Omental fat pad (tissue), 3 donors: ENCODE measurements at regions not wholly inside any gene's neighbourhood (a gene's known extent, or its start where the extent isn't known, plus 50 kb on each side); places are given as distances from the start of the nearest gene placed in this dataset. TPM values are rescaled to one million over a fixed set of nuclear protein-coding genes. Genes with fewer than 3 reads are reported as not detected.

ENCODE experiments used
- ATAC-seq: fragments of 150-250 bp; one replicate; pipeline ENCODE4 v1.9.1; 2016; ENCODE audit warnings: mild to moderate bottlenecking, moderate library complexity; ENCODE audit not compliant: low FRiP score
- DNase-seq: peaks from one replicate; pipeline ENCODE4 v3.0.0-alpha.2; 2019; ENCODE audit warnings: low spot score
- small RNA-seq: library from RNA; depleted of rRNA; stranded (forward); fragments of <200 nt; gene quantifications from one replicate; pipeline ENCODE3, GENCODE V24; 2016
- TF ChIP-seq, protein P1 (sequence below), 3 donors: fragments of 450-650 bp; IDR thresholded peaks; one replicate each; pipeline ENCODE4 v1.5.1; 2016 to 2017; ENCODE audit warnings: antibody characterized with exemption in 3 of 3, mild to moderate bottlenecking in 3 of 3, moderate library complexity in 2 of 3

DNA sequence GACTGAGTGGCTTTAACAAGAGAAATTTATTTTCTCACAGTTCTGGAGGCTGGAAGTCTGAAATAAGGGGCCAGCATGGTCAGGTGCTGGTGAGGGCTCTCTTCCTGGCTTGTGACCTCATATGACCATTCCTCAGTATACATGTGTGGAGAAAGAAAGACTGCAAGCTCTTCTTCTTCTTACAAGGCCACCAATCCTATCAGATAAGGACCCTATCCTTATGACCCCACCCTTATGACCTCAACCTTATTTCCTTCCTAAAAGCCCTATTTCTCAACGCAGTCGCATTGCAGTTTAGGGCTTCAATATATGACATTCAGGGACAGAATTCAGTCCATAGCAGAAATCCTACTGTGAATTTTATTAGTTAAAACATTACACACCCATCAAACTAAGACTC is 124.4 kb upstream of the RAG2 start:
- ATAC-seq = no peak
- TF ChIP-seq, protein P1, sequence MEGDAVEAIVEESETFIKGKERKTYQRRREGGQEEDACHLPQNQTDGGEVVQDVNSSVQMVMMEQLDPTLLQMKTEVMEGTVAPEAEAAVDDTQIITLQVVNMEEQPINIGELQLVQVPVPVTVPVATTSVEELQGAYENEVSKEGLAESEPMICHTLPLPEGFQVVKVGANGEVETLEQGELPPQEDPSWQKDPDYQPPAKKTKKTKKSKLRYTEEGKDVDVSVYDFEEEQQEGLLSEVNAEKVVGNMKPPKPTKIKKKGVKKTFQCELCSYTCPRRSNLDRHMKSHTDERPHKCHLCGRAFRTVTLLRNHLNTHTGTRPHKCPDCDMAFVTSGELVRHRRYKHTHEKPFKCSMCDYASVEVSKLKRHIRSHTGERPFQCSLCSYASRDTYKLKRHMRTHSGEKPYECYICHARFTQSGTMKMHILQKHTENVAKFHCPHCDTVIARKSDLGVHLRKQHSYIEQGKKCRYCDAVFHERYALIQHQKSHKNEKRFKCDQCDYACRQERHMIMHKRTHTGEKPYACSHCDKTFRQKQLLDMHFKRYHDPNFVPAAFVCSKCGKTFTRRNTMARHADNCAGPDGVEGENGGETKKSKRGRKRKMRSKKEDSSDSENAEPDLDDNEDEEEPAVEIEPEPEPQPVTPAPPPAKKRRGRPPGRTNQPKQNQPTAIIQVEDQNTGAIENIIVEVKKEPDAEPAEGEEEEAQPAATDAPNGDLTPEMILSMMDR (IDR thresholded peaks at IDR 0.05) = no peak
- DNase-seq = no peak

DNA sequence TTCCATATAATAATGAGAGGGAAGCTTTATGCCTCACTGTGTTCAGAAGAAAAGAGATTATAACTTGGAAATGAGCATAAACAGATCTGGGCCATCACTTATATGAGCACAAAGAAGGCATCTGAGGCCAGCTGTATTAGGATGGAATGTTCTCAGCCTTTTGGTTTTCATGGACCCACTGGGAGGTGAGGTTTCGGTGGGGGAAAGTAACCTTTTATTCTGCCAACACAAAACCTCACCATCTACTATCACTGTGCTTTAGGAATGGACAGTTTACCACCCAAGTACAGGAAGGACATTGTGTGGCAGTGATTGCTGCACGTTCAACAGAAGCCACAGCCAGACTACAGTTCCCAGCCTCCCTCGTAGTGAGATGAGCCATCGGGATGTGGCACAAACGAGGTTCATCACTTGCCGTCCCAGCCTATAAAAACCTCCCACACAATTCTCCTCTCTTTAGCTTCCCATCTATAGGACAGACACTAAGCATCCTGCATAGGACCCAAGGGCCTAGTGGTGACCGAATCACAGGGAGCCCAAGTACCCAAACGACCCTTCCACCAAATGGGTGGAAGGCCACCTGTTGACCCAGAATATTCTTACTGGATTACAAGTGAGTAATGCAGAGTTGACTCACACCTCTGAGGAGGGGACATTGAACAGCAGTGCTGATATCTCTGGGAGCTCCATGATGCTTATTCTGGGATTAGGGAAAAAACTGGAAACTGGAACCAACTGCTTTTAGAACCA is 121.5 kb upstream of the RAG2 start:
- DNase-seq = no peak
- TF ChIP-seq, protein P1 (IDR thresholded peaks at IDR 0.05) = no peak
- no peak for ATAC-seq

DNA sequence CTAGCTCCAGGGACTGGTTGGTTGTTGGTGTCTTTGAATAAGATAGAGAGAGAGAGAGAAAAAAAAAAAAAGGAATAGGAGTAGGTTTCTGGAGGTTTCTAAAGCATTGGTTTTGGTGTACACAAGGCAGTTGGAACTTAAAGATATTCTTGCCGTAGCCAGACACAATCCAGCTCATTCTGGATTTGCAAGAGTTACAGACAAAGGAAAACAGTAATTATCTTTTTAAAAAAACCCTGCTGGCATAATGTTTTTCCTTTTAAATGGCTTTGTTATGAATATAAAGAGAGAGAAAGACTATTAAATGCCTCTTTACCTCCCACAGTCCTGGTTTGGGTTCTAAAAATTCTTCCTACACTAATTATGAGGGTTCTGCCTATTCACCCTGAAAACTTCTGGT is 120.4 kb upstream of the RAG2 start:
- ATAC-seq (no peak), DNase-seq (no peak)
- TF ChIP-seq, protein P1 (IDR thresholded peaks at IDR 0.05) = no peak

DNA sequence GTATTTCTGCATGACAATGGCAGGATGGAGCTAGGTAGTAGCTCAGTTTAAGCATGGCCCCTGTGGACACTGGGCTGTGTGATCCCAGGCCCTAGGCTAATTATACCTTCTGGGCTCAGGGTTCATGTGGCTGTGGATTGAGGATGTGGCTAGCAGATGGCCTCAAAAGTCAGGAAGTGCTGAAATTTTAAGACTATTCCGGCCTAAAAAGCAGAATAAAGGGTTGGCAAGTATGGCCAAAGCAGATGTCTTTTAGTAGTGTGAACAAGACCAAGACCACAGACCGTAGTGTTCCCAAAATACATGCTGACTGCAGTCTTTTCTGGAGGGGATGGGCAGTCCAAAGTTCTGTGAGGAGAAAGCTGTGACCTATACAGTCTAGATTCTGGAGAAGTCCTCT is 115.7 kb upstream of the RAG2 start:
- TF ChIP-seq, protein P1 (IDR thresholded peaks at IDR 0.05) = no peak
- ATAC-seq (no peak), DNase-seq (no peak)

DNA sequence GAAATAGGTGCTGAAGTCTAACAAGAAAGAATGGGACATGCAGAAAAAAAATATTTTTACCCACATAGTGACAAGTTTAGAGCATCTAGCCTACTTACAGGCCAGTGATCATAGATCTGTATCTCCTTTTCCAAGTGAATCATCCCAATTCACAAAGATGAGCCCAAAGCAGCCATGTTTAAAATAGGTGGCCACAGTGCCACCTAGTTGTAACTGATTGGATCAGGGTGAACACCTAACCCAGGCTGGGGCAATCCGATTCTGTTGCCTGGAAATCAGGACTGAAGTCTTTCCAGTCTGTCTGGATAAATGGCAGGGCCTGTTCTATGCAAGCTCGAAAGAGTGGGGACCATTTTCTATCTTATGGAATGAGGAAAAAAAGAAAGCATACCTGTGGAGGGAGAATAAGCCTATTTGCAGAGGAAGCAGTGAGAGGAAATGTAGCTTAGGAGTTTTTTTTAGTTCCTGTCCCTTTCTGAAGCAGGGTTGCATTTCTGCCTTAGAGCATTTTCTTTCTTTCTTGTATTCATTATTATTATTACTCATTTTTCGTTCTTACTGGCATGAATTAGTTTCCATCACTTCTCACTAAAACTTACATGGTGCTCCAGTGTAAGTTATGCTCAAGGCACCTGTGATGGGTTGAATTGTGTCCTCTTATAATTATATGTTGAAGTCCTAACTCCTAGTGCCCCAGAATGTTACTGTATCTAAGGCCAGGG is 113.2 kb upstream of the RAG2 start:
- no peak for DNase-seq
- TF ChIP-seq, protein P1 (IDR thresholded peaks at IDR 0.05) = no peak
- ATAC-seq = no peak

Small RNA genes lying in the stretch of these regions (small RNA-seq; reads per million reads assigned to genes)
- gene RF00322 (not detected), gene RNU6-99P (not detected)
